ENCODE measurements at regions not wholly inside any gene's neighbourhood (a gene's known extent, or its start where the extent isn't known, plus 50 kb on each side); places are given as distances from the start of the nearest gene placed in this dataset.

DNA sequence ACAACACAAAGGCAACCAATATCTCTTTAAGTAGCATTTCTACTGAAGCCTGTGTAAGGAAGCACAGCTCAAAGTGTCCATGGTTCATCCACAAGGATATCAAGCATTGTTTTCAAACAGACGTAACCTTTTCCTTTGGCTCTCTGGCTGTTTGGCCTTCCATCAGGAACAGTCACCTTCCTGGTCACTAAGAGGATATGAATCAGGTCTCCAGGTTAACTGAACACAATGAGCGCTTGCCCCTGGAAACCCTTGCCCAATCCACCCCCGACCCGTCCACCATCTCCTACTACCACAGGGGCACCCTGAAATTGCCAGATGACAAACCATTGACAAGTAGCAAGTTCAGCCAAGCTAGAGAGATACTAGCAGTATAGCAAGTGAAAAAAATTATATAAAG is 114.4 kb upstream of the COL21A1 start:
- no TSS peak for BruUV-seq (replicated peaks)
- ChIA-PET RAD21 (ENCODE audit: low non-redundant PET in 1 of 2, low total read pairs in 2 of 2, uncharacterized antibody in 2 of 2, unreplicated experiment in 2 of 2) (no interaction called here), CTCF (no interaction called here), POLR2A (no interaction called here)
- Histone ChIP-seq H3K4me1 (ENCODE audit: control insufficient read depth in 1 of 2, insufficient read depth in 2 of 2, low read length in 2 of 2) (no peaks in the 10 kb centered on the region), H3K9me3 (ENCODE audit: control insufficient read depth in 1 of 2, insufficient read depth in 1 of 2, low read depth in 1 of 2, low read length in 2 of 2) (no peaks in the 10 kb centered on the region), H3K9me2 (ENCODE audit: insufficient read depth) (no peaks in the 10 kb centered on the region), H2AFZ (ENCODE audit: low read depth, low read length, poor library complexity, severe bottlenecking) (no peak overlapping the region), H3K4me3 (replicated peaks in 1 of 2; ENCODE audit: low read depth in 1 of 2, low read length in 2 of 2) (no peak overlapping the region), H3K27me3 (ENCODE audit: insufficient read depth, low read length) (no peaks in the 10 kb centered on the region), H3K27ac (ENCODE audit: low read depth, low read length) (no peak overlapping the region), H3K9ac (ENCODE audit: low read length) (no peak overlapping the region), H3K4me2 (ENCODE audit: low read length) (no peak overlapping the region), H3K79me2 (ENCODE audit: insufficient read depth, low read length) (no peaks in the 10 kb centered on the region), H3K36me3 (ENCODE audit: control insufficient read depth in 1 of 2, insufficient read depth in 2 of 2, low read length in 2 of 2) (no peaks in the 10 kb centered on the region), H4K20me1 (ENCODE audit: insufficient read depth) (no peaks in the 10 kb centered on the region)
- DNase-seq (ENCODE audit: low read depth, low spot score) (no peak), ATAC-seq (no peak)
- intact Hi-C loops (cut with micrococcal nuclease) = no loop called here
- TF ChIP-seq CBX3 (IDR thresholded peaks at IDR 0.05; ENCODE audit: low read depth) (no peak), POLR2AphosphoS5 (IDR thresholded peaks at IDR 0.05; ENCODE audit: low read depth, low read length) (no peak), EZH2 (IDR thresholded peaks at IDR 0.05) (no peak), EGR1 (IDR thresholded peaks at IDR 0.05; ENCODE audit: low read depth) (no peak), EZH2phosphoT487 (IDR thresholded peaks at IDR 0.05; ENCODE audit: borderline replicate concordance) (no peak), TCF7L2 (IDR thresholded peaks at IDR 0.05; ENCODE audit: borderline replicate concordance, extremely low read depth, insufficient read depth, insufficient read length) (no peak), SIN3A (IDR thresholded peaks at IDR 0.05; ENCODE audit: low read depth) (no peak), JUND (IDR thresholded peaks at IDR 0.05) (no peak), YY1 (IDR thresholded peaks at IDR 0.05; ENCODE audit: extremely low read depth, insufficient replicate concordance, low read depth, low read length) (no peak), RAD21 (IDR thresholded peaks at IDR 0.05; ENCODE audit: low read depth) (no peak), POLR2A (IDR thresholded peaks at IDR 0.05; ENCODE audit: borderline replicate concordance, extremely low read depth, insufficient read depth, insufficient read length) (no peak), ZNF274 (IDR thresholded peaks at IDR 0.05; ENCODE audit: low read depth, low read length) (no peak)
- TF ChIP-seq, protein P1, sequence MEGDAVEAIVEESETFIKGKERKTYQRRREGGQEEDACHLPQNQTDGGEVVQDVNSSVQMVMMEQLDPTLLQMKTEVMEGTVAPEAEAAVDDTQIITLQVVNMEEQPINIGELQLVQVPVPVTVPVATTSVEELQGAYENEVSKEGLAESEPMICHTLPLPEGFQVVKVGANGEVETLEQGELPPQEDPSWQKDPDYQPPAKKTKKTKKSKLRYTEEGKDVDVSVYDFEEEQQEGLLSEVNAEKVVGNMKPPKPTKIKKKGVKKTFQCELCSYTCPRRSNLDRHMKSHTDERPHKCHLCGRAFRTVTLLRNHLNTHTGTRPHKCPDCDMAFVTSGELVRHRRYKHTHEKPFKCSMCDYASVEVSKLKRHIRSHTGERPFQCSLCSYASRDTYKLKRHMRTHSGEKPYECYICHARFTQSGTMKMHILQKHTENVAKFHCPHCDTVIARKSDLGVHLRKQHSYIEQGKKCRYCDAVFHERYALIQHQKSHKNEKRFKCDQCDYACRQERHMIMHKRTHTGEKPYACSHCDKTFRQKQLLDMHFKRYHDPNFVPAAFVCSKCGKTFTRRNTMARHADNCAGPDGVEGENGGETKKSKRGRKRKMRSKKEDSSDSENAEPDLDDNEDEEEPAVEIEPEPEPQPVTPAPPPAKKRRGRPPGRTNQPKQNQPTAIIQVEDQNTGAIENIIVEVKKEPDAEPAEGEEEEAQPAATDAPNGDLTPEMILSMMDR (IDR thresholded peaks at IDR 0.05 in 2 of 3, conservative IDR thresholded peaks at IDR 0.05 in 1 of 3; ENCODE audit: borderline replicate concordance in 1 of 3, insufficient read depth in 1 of 3, low read depth in 2 of 3, low read length in 2 of 3) = no peak
- TF ChIP-seq, protein P2, sequence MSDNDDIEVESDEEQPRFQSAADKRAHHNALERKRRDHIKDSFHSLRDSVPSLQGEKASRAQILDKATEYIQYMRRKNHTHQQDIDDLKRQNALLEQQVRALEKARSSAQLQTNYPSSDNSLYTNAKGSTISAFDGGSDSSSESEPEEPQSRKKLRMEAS (IDR thresholded peaks at IDR 0.05) = no peak
- TF ChIP-seq, protein P3, sequence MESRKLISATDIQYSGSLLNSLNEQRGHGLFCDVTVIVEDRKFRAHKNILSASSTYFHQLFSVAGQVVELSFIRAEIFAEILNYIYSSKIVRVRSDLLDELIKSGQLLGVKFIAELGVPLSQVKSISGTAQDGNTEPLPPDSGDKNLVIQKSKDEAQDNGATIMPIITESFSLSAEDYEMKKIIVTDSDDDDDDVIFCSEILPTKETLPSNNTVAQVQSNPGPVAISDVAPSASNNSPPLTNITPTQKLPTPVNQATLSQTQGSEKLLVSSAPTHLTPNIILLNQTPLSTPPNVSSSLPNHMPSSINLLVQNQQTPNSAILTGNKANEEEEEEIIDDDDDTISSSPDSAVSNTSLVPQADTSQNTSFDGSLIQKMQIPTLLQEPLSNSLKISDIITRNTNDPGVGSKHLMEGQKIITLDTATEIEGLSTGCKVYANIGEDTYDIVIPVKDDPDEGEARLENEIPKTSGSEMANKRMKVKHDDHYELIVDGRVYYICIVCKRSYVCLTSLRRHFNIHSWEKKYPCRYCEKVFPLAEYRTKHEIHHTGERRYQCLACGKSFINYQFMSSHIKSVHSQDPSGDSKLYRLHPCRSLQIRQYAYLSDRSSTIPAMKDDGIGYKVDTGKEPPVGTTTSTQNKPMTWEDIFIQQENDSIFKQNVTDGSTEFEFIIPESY (IDR thresholded peaks at IDR 0.05; ENCODE audit: extremely low read depth, insufficient replicate concordance, low read length) = no peak
- TF ChIP-seq, protein P4, sequence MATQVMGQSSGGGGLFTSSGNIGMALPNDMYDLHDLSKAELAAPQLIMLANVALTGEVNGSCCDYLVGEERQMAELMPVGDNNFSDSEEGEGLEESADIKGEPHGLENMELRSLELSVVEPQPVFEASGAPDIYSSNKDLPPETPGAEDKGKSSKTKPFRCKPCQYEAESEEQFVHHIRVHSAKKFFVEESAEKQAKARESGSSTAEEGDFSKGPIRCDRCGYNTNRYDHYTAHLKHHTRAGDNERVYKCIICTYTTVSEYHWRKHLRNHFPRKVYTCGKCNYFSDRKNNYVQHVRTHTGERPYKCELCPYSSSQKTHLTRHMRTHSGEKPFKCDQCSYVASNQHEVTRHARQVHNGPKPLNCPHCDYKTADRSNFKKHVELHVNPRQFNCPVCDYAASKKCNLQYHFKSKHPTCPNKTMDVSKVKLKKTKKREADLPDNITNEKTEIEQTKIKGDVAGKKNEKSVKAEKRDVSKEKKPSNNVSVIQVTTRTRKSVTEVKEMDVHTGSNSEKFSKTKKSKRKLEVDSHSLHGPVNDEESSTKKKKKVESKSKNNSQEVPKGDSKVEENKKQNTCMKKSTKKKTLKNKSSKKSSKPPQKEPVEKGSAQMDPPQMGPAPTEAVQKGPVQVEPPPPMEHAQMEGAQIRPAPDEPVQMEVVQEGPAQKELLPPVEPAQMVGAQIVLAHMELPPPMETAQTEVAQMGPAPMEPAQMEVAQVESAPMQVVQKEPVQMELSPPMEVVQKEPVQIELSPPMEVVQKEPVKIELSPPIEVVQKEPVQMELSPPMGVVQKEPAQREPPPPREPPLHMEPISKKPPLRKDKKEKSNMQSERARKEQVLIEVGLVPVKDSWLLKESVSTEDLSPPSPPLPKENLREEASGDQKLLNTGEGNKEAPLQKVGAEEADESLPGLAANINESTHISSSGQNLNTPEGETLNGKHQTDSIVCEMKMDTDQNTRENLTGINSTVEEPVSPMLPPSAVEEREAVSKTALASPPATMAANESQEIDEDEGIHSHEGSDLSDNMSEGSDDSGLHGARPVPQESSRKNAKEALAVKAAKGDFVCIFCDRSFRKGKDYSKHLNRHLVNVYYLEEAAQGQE (IDR thresholded peaks at IDR 0.05; ENCODE audit: low read depth) = no peak
- TF ChIP-seq, protein P5, sequence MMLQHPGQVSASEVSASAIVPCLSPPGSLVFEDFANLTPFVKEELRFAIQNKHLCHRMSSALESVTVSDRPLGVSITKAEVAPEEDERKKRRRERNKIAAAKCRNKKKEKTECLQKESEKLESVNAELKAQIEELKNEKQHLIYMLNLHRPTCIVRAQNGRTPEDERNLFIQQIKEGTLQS (IDR thresholded peaks at IDR 0.05) = no peak

Data from HCT116 (cell line).